PFSK-1 (cell line): ENCODE measurements at regions not wholly inside any gene's neighbourhood (a gene's known extent, or its start where the extent isn't known, plus 50 kb on each side); places are given as distances from the start of the nearest gene placed in this dataset.

Source experiments
- FOXP2 ChIP-seq: optimal IDR thresholded peaks from 2 replicates; pipeline ENCODE3; 2011; ENCODE audit warnings: borderline replicate concordance, control low read depth, inconsistent platforms; ENCODE audit not compliant: insufficient read depth; ENCODE audit errors: extremely low read length, extremely low read depth
- POLR2AphosphoS5 ChIP-seq: IDR thresholded peaks from 2 replicates; pipeline ENCODE4 v1.6.1; 2012; ENCODE audit warnings: low read depth, mild to moderate bottlenecking, control low read depth, low read length, moderate library complexity
- SIN3A ChIP-seq: IDR thresholded peaks from 2 replicates; pipeline ENCODE4 v1.6.1; 2012; ENCODE audit warnings: mild to moderate bottlenecking, low read length, moderate library complexity, borderline replicate concordance; ENCODE audit not compliant: insufficient read depth
- TAF1 ChIP-seq: IDR thresholded peaks from 2 replicates; pipeline ENCODE4 v1.6.1; 2012; ENCODE audit warnings: low read length, control low read depth, borderline replicate concordance; ENCODE audit not compliant: insufficient read depth
- TF ChIP-seq, protein P1 (sequence below), 2 experiments: IDR thresholded peaks; 2 replicates each; pipeline versions ENCODE4 v1.6.1 to v1.8.0; 2011 to 2012; ENCODE audit warnings: low read depth in 2 of 2, low read length in 2 of 2, control low read depth in 1 of 2, inconsistent platforms in 1 of 2, mild to moderate bottlenecking in 1 of 2, moderate library complexity in 1 of 2; ENCODE audit not compliant: insufficient read depth in 1 of 2

DNA sequence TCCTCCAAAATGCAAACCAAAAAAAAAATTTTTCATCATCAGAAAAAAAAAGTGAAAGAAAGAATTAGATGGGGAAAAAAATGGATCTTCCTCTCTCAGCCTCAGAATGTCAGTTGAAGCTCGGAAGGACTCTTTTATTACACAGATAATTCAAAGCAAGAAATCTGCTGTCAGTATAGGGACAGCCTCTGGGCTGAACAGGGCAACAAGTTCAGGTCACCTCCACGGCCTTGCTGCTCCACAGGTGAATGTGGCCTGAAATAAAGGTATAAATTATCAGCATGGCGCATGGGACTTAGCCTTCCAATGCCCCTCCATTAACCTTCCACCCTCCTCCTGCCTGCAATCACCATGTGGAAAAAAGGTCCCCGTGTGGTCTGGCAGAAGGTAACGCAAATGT is 316.8 kb upstream of the POU3F3 start:
- no peak for TF ChIP-seq TAF1
- TF ChIP-seq, protein P1, sequence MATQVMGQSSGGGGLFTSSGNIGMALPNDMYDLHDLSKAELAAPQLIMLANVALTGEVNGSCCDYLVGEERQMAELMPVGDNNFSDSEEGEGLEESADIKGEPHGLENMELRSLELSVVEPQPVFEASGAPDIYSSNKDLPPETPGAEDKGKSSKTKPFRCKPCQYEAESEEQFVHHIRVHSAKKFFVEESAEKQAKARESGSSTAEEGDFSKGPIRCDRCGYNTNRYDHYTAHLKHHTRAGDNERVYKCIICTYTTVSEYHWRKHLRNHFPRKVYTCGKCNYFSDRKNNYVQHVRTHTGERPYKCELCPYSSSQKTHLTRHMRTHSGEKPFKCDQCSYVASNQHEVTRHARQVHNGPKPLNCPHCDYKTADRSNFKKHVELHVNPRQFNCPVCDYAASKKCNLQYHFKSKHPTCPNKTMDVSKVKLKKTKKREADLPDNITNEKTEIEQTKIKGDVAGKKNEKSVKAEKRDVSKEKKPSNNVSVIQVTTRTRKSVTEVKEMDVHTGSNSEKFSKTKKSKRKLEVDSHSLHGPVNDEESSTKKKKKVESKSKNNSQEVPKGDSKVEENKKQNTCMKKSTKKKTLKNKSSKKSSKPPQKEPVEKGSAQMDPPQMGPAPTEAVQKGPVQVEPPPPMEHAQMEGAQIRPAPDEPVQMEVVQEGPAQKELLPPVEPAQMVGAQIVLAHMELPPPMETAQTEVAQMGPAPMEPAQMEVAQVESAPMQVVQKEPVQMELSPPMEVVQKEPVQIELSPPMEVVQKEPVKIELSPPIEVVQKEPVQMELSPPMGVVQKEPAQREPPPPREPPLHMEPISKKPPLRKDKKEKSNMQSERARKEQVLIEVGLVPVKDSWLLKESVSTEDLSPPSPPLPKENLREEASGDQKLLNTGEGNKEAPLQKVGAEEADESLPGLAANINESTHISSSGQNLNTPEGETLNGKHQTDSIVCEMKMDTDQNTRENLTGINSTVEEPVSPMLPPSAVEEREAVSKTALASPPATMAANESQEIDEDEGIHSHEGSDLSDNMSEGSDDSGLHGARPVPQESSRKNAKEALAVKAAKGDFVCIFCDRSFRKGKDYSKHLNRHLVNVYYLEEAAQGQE (IDR thresholded peaks at IDR 0.05; ENCODE audit: insufficient read depth in 1 of 2, low read depth in 2 of 2, low read length in 2 of 2), result no peak
- no peak for TF ChIP-seq SIN3A
- TF ChIP-seq FOXP2, result no peak

DNA sequence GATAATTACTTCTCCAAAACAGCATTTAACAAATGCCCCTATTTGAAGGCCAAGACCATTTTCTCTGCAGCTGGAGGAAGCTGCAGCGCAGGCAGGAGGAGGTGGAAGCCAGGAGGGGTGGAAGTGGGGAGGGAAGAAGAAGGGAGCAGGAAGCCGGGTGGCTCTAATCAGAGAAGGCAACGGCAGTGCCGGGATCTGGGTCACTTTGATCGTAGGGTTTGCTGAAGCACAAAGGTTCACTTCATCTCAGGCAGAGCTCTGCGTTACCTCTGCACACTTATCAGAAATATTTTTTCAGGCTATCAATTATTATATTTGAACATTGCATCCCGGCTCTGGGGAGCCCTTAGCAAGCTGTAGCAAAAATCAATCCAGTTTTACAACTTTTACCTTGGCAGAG is 315.8 kb upstream of the POU3F3 start:
- TF ChIP-seq FOXP2 (no peak), TAF1 (no peak), SIN3A (no peak), POLR2AphosphoS5 (no peak)
- TF ChIP-seq, protein P1 (IDR thresholded peaks at IDR 0.05; ENCODE audit: insufficient read depth in 1 of 2, low read depth in 2 of 2, low read length in 2 of 2), result no peak

DNA sequence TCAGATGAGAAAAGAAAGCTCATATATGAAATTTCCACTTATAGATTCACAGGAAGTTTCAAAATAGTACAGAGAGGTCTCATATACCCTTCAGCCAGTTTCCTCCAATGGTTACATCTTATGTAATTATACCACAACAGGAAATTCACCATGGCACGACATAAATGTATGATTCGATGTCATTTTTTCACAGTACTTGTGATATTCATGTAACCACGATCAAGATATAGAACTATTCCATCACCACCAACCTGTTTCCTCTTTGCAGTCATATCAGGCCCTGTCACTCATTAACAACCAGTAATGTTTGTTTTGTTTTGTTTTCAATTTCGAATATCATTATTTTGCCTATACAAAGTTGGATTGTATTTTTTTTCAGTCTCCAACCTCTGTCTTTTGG is 314.3 kb upstream of the POU3F3 start:
- TF ChIP-seq FOXP2 (no peak), POLR2AphosphoS5 (no peak), TAF1 (no peak), SIN3A (no peak)
- TF ChIP-seq, protein P1 (IDR thresholded peaks at IDR 0.05; ENCODE audit: insufficient read depth in 1 of 2, low read depth in 2 of 2, low read length in 2 of 2), result no peak

DNA sequence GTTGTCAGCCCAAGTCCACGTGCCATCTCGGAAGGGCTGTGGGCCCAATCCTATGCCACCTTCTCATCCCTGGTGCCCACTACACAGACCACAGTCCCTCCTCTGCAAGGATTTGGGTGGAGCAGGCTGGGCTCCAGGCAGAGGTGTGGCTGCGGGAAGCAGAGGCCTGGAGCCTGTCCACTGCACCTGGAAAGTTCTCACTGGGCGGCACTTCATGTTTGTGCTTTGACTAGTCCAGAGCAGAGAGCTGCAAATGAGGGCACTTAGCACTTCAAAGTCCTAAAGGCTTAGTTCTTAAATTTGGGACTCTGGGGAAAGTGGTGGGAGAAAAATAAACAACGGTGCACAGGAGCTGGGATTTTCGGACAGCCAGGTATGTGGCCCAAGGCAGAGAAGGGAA is 308.9 kb upstream of the POU3F3 start:
- TF ChIP-seq POLR2AphosphoS5, result no peak
- TF ChIP-seq, protein P1 (IDR thresholded peaks at IDR 0.05; ENCODE audit: insufficient read depth in 1 of 2, low read depth in 2 of 2, low read length in 2 of 2), result no peak

DNA sequence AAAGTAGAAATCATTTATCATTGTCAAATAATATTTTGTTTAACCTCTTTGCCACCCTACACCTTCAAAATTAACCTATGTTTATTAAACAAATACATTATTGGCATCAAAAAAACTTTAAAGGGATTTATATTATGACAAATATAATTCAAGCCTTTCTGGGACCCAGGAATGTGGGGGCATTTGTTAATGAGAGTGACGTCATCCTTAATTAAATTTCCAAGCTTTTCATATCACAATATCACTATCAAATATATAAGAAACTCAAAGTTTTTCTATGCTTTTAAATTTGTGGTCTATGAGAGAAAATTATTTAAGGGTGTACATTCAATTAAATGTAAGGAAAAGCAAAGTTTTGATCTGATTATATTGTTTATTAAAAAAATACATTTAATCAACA is 307.4 kb upstream of the POU3F3 start:
- no peak for TF ChIP-seq SIN3A
- TF ChIP-seq FOXP2, result no peak
- no peak for TF ChIP-seq POLR2AphosphoS5
- no peak for TF ChIP-seq TAF1

DNA sequence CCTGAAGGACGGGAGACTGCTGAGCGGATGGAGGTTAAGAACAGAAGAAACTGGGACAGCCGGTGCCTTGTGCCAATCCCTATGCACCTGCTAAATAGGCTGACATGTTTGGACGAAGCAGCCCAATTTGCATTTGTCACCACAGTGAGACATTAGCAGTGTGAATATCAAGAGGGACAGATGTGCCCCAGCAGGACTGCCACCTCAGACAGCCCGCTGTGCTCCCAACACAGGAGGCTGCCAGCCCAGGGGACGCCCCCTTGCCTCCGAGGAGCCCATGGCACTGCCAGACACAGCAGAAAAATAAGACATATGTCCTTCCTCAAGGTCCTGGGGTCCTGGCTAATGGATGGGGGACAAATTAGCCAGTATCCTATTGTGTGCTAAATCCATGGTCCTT is 306.7 kb upstream of the POU3F3 start:
- TF ChIP-seq SIN3A (no peak), POLR2AphosphoS5 (no peak), TAF1 (no peak), FOXP2 (no peak)
- TF ChIP-seq, protein P1 (IDR thresholded peaks at IDR 0.05; ENCODE audit: insufficient read depth in 1 of 2, low read depth in 2 of 2, low read length in 2 of 2), result no peak
